PC-3 (cell line): ENCODE measurements at regions not wholly inside any gene's neighbourhood (a gene's known extent, or its start where the extent isn't known, plus 50 kb on each side); places are given as distances from the start of the nearest gene placed in this dataset.

Experiments
- ATAC-seq: fragments of 200-7000 bp; cut with Tn5 transposase; 2 replicates; pipeline ENCODE4 v1.9.1; 2020; ENCODE audit warnings: mild to moderate bottlenecking, moderate library complexity
- BruUV-seq: library from RNA; stranded (reverse); fragments of 400-500 nt; replicated peaks from 2 replicates; lab custom pipeline; 2021; lab: Mats Ljungman, UMichigan
- CTCF ChIA-PET: fragments of 300-600 bp; sonication (Branson Sonifier 250); formaldehyde crosslinking; loops from one replicate; lab custom pipeline; 2022; ENCODE audit warnings: antibody characterized with exemption; lab: Charles Lee
- POLR2A ChIA-PET: fragments of 300-600 bp; sonication (Branson Sonifier 250); formaldehyde crosslinking; loops from one replicate; lab custom pipeline; 2022; ENCODE audit warnings: antibody characterized with exemption; ENCODE audit not compliant: unreplicated experiment; lab: Charles Lee
- DNase-seq: peaks from one replicate; pipeline ENCODE4 v3.0.0-alpha.2; 2015
- H2AFZ ChIP-seq: fragments of 300-600 bp; sonication (generic); 2 replicates; pipeline ENCODE4 v1.6.0; 2016; ENCODE audit warnings: antibody characterized with exemption, low read length
- H3F3A ChIP-seq: fragments of 300-600 bp; sonication (generic); one replicate; pipeline ENCODE4 v1.6.0; 2017; ENCODE audit warnings: antibody characterized with exemption, low read length, control low read depth, mild to moderate bottlenecking; ENCODE audit not compliant: unreplicated experiment
- H3K27ac ChIP-seq: fragments of 300-600 bp; sonication (generic); 2 replicates; pipeline ENCODE4 v1.5.1; 2016; ENCODE audit warnings: mild to moderate bottlenecking, low read length
- H3K27me3 ChIP-seq: fragments of 300-600 bp; sonication (generic); 2 replicates; pipeline ENCODE4 v1.6.1; 2016; ENCODE audit warnings: low read length, mixed read lengths
- H3K36me3 ChIP-seq: fragments of 300-600 bp; sonication (generic); 2 replicates; pipeline ENCODE4 v1.6.1; 2016; ENCODE audit warnings: low read depth, mixed run types, low read length, mixed read lengths
- H3K4me1 ChIP-seq: fragments of 300-600 bp; sonication (generic); 2 replicates; pipeline ENCODE4 v1.5.1; 2016; ENCODE audit warnings: low read length; ENCODE audit not compliant: insufficient read depth
- H3K4me2 ChIP-seq: fragments of 300-600 bp; sonication (generic); 2 replicates; pipeline ENCODE4 v1.6.0; 2016; ENCODE audit warnings: low read length
- H3K4me3 ChIP-seq: fragments of 300-600 bp; sonication (generic); 2 replicates; pipeline ENCODE4 v1.5.1; 2016; ENCODE audit warnings: mild to moderate bottlenecking, low read length, mixed read lengths
- H3K79me2 ChIP-seq: fragments of 300-600 bp; sonication (generic); 2 replicates; pipeline ENCODE4 v1.6.1; 2017; ENCODE audit warnings: low read length, mixed read lengths
- H3K9ac ChIP-seq: fragments of 300-600 bp; sonication (generic); 2 replicates; pipeline ENCODE4 v1.6.0; 2016; ENCODE audit warnings: mild to moderate bottlenecking, low read length
- H3K9me2 ChIP-seq: fragments of 300-600 bp; sonication (generic); replicated peaks from 2 replicates; pipeline ENCODE4 v1.6.1; 2016; ENCODE audit warnings: mixed run types, low read length, mixed read lengths
- H3K9me3 ChIP-seq: fragments of 300-600 bp; sonication (generic); 2 replicates; pipeline ENCODE4 v1.6.1; 2016; ENCODE audit warnings: low read length, mixed read lengths
- H4K20me1 ChIP-seq: fragments of 300-600 bp; sonication (generic); 2 replicates; pipeline ENCODE4 v1.6.1; 2016; ENCODE audit warnings: low read length, mixed read lengths
- EZH2 ChIP-seq: fragments of 300-600 bp; sonication (generic); IDR thresholded peaks from one replicate; pipeline ENCODE4 v1.6.1; 2017; ENCODE audit warnings: antibody characterized with exemption, mild to moderate bottlenecking, low read length; ENCODE audit not compliant: unreplicated experiment
- EZH2phosphoT487 ChIP-seq: fragments of 300-600 bp; sonication (generic); IDR thresholded peaks from 2 replicates; pipeline ENCODE4 v1.6.1; 2018; ENCODE audit warnings: mild to moderate bottlenecking, antibody characterized with exemption, low read length, borderline replicate concordance
- intact Hi-C: fragments of 100-400 bp; cut with micrococcal nuclease; formaldehyde crosslinking; loops from 2 replicates; pipeline ENCODE4 v1.9.0; 2023
- TF ChIP-seq, protein P1 (sequence below): fragments of 300-600 bp; sonication (generic); conservative IDR thresholded peaks from 2 replicates; pipeline ENCODE4 v1.5.1; 2017; ENCODE audit warnings: antibody characterized with exemption, low read depth, mild to moderate bottlenecking, low read length

DNA sequence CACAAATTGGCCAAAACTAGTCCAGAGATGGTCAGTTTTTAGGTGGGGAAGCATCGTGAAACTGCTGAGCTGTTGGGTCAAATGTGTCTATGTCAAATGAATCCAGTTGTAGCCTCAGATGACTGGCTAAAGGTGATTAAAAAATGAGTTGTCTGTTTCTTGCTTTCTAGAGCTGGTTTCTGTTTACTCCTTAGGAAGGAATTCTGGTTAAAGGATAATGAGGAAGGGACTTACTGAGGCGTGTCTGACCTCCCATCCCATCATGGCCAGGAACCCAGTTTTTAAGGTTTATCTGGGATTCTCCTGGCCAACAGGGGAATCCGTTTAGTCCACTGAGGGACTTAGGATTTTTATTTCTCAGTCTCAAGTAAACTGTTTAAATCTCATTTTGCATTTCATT is 256.5 kb downstream of the UQCRFS1 start:
- POLR2A ChIA-PET = no interaction called here
- Histone ChIP-seq H3K79me2 (no peaks in the 10 kb centered on the region), H3K9ac (no peak overlapping the region), H3K27me3 (no peaks in the 10 kb centered on the region), H3K4me1 (no peaks in the 10 kb centered on the region), H3K9me3 (no peaks in the 10 kb centered on the region), H3F3A (no peaks in the 10 kb centered on the region), H3K4me2 (no peak overlapping the region), H4K20me1 (no peaks in the 10 kb centered on the region), H2AFZ (no peak overlapping the region), H3K36me3 (no peaks in the 10 kb centered on the region), H3K27ac (no peak overlapping the region), H3K9me2 (no peaks in the 10 kb centered on the region), H3K4me3 (no peak overlapping the region)
- ATAC-seq (no peak), DNase-seq (no peak)
- no peak for TF ChIP-seq EZH2phosphoT487
- BruUV-seq = no TSS peak
- CTCF ChIA-PET = no interaction called here
- intact Hi-C loops = no loop called here

DNA sequence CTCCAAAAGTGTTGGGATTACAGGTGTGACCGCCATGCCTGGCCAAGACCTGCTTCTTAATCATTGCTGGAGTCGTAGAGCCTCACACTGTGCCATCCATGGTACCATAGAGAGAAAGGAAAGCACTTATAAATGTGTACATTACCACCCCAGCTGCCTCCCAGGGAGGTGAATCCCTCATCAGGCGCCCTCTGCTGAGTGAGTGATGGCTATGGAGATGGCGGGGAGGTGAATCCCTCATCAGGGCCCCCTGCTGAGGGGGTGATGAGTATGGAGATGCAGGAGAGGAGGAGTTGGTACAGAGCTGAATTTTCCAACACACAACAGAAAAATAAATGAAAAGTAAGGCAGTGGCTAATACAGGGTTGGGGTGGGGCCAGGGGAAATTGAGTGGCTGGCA is 263.4 kb downstream of the UQCRFS1 start:
- CTCF ChIA-PET = no interaction called here
- POLR2A ChIA-PET = no interaction called here
- TF ChIP-seq EZH2phosphoT487 = no peak
- Histone ChIP-seq H4K20me1 (no peaks in the 10 kb centered on the region), H3K27ac (no peak overlapping the region), H3K9me3 (no peaks in the 10 kb centered on the region), H3F3A (no peaks in the 10 kb centered on the region), H2AFZ (no peak overlapping the region), H3K4me1 (no peaks in the 10 kb centered on the region), H3K27me3 (no peaks in the 10 kb centered on the region), H3K9ac (no peak overlapping the region), H3K79me2 (no peaks in the 10 kb centered on the region), H3K4me3 (no peak overlapping the region), H3K4me2 (no peak overlapping the region), H3K36me3 (no peaks in the 10 kb centered on the region), H3K9me2 (no peaks in the 10 kb centered on the region)
- DNase-seq = no peak
- no TSS peak for BruUV-seq
- ATAC-seq = no peak
- intact Hi-C loops = no loop called here

DNA sequence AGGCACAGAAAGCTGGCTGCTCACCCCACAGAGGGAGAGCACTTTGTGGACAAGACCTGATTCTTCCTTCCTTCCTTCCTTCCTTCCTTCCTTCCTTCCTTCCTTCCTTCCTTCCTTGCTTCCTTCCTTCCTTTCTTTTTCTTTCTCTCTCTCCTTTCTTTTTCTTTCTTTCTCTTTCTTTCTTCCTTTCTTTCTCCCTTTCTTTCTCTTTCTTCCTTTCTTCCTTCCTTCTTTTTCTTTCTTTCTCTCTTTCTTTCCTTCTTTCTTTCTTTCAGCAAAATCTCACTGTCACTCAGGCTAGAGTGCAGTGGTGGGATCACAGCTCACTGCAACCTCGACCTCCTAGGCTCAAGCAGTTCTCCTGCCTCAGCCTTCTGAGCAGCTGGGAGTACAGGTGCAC is 263.9 kb downstream of the UQCRFS1 start:
- Histone ChIP-seq H3K27me3 (no peaks in the 10 kb centered on the region), H3K4me2 (no peak overlapping the region), H2AFZ (no peak overlapping the region), H3K9me3 (no peaks in the 10 kb centered on the region), H3K4me3 (no peak overlapping the region), H3K4me1 (no peaks in the 10 kb centered on the region), H3K79me2 (no peaks in the 10 kb centered on the region), H3F3A (no peaks in the 10 kb centered on the region), H3K36me3 (no peaks in the 10 kb centered on the region), H3K9me2 (no peaks in the 10 kb centered on the region), H3K9ac (no peak overlapping the region), H3K27ac (no peak overlapping the region), H4K20me1 (no peaks in the 10 kb centered on the region)
- DNase-seq = no peak
- no peak for ATAC-seq
- BruUV-seq = no TSS peak
- intact Hi-C loops = no loop called here
- ChIA-PET POLR2A (no interaction called here), CTCF (no interaction called here)
- TF ChIP-seq EZH2 (no peak), EZH2phosphoT487 (no peak)
- TF ChIP-seq, protein P1, sequence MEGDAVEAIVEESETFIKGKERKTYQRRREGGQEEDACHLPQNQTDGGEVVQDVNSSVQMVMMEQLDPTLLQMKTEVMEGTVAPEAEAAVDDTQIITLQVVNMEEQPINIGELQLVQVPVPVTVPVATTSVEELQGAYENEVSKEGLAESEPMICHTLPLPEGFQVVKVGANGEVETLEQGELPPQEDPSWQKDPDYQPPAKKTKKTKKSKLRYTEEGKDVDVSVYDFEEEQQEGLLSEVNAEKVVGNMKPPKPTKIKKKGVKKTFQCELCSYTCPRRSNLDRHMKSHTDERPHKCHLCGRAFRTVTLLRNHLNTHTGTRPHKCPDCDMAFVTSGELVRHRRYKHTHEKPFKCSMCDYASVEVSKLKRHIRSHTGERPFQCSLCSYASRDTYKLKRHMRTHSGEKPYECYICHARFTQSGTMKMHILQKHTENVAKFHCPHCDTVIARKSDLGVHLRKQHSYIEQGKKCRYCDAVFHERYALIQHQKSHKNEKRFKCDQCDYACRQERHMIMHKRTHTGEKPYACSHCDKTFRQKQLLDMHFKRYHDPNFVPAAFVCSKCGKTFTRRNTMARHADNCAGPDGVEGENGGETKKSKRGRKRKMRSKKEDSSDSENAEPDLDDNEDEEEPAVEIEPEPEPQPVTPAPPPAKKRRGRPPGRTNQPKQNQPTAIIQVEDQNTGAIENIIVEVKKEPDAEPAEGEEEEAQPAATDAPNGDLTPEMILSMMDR = no peak

DNA sequence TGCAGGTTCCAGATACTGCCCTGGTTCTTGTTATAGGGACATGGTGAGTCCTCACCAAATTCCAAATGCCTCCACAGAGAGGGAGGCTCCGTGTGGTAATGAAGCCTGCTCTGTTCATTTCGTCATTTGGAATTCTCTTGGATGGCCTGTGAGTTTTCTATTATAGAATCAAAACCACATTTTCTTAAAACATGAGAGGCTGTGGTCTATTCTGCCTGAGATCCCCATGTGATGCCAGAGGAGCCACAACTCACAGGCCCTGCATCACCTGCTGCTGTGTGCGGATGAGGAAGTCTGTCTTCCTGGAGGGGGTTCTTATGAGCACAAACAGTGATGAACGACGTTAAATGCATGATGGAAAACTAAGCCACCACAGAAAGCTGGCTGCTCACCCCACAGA is 264.4 kb downstream of the UQCRFS1 start:
- CTCF ChIA-PET = no interaction called here
- Histone ChIP-seq H3K4me2 (no peak overlapping the region), H4K20me1 (no peaks in the 10 kb centered on the region), H3K36me3 (no peaks in the 10 kb centered on the region), H3K27me3 (no peaks in the 10 kb centered on the region), H3K4me1 (no peaks in the 10 kb centered on the region), H2AFZ (no peak overlapping the region), H3F3A (no peaks in the 10 kb centered on the region), H3K27ac (no peak overlapping the region), H3K4me3 (no peak overlapping the region), H3K9me2 (no peaks in the 10 kb centered on the region), H3K79me2 (no peaks in the 10 kb centered on the region), H3K9me3 (no peaks in the 10 kb centered on the region), H3K9ac (no peak overlapping the region)
- no TSS peak for BruUV-seq
- intact Hi-C loops = no loop called here
- ATAC-seq (no peak), DNase-seq (no peak)
- TF ChIP-seq EZH2phosphoT487 (no peak), EZH2 (no peak)
- TF ChIP-seq, protein P1 = no peak
- POLR2A ChIA-PET = no interaction called here
